GM21717 (cell line): ENCODE measurements at regions not wholly inside any gene's neighbourhood (a gene's known extent, or its start where the extent isn't known, plus 50 kb on each side); places are given as distances from the start of the nearest gene placed in this dataset.

ENCODE experiments used
- ATAC-seq: cut with Tn5 transposase; IDR thresholded peaks from one replicate; pipeline ENCODE4 v1.9.1; 2021; ENCODE audit warnings: mild to moderate bottlenecking, moderate library complexity; ENCODE audit not compliant: unreplicated experiment

- ATAC-seq: no peak
Measured at GRCh38 chr6:1039191-1039590, 272.7 kb upstream of the FOXQ1 start.

- ATAC-seq: no peak
Measured at GRCh38 chr6:1037430-1038202, 274.3 kb upstream of the FOXQ1 start.

- ATAC-seq: no peak
Measured at GRCh38 chr6:1035401-1035800, 276.5 kb upstream of the FOXQ1 start.

GRCh38 chr6:1031720-1032119 lies 280.2 kb upstream of the FOXQ1 start:
- no peak for ATAC-seq

GRCh38 chr6:1029141-1029540 lies 282.8 kb upstream of the FOXQ1 start:
- no peak for ATAC-seq

- ATAC-seq: no peak
Measured at GRCh38 chr6:1028723-1029122, 283.2 kb upstream of the FOXQ1 start.

- no peak for ATAC-seq
Measured at GRCh38 chr6:1027795-1028569, 283.9 kb upstream of the FOXQ1 start.

- ATAC-seq: no peak
Measured at GRCh38 chr6:1027109-1027794, 284.6 kb upstream of the FOXQ1 start.

- ATAC-seq: no peak
Measured at GRCh38 chr6:1025821-1026220, 286.1 kb upstream of the FOXQ1 start.

GRCh38 chr6:1024587-1024986 lies 287.3 kb upstream of the FOXQ1 start:
- ATAC-seq: no peak

- ATAC-seq: no peak
Measured at GRCh38 chr6:1024161-1024560, 287.7 kb upstream of the FOXQ1 start.

- no peak for ATAC-seq
Measured at GRCh38 chr6:1023229-1023628, 288.7 kb upstream of the FOXQ1 start.

- no peak for ATAC-seq
Measured at GRCh38 chr6:1022719-1023118, 289.2 kb upstream of the FOXQ1 start.

- ATAC-seq: no peak
Measured at GRCh38 chr6:1020837-1021236, 291.1 kb upstream of the FOXQ1 start.

- ATAC-seq: no peak
Measured at GRCh38 chr6:1020133-1020532, 291.8 kb upstream of the FOXQ1 start.

- ATAC-seq: no peak
Measured at GRCh38 chr6:1018041-1018440, 293.9 kb upstream of the FOXQ1 start.

GRCh38 chr6:1016329-1017302 lies 295.3 kb upstream of the FOXQ1 start:
- ATAC-seq: no peak

GRCh38 chr6:1015825-1016224 lies 296.1 kb upstream of the FOXQ1 start:
- ATAC-seq: no peak

GRCh38 chr6:1014431-1014807 lies 297.5 kb upstream of the FOXQ1 start:
- ATAC-seq: no peak

- no peak for ATAC-seq
Measured at GRCh38 chr6:1013656-1014430, 298.1 kb upstream of the FOXQ1 start.
